B cell (primary cell): ENCODE measurements at regions not wholly inside any gene's neighbourhood (a gene's known extent, or its start where the extent isn't known, plus 50 kb on each side); places are given as distances from the start of the nearest gene placed in this dataset.
"Not testable (repeated sequence)": the region's sequence is repeated elsewhere in the genome, so short reads cannot be mapped to it uniquely, and the experiment has no call there.

ENCODE experiments used
- ATAC-seq: fragments of 200-7000 bp; cut with Tn5 transposase; one replicate; pipeline ENCODE4 v1.10.0; 2021; ENCODE audit warnings: low read depth, mild to moderate bottlenecking, moderate number of reproducible peaks, moderate library complexity
- CTCF ChIA-PET: fragments of 350-600 bp; sonication (Branson Sonifier 250); formaldehyde crosslinking; loops from one replicate; lab custom pipeline; 2021; ENCODE audit warnings: antibody characterized with exemption, inconsistent platforms; lab: Charles Lee
- POLR2A ChIA-PET: fragments of 350-600 bp; sonication (Branson Sonifier 250); formaldehyde crosslinking; loops from one replicate; lab custom pipeline; 2021; ENCODE audit warnings: antibody characterized with exemption; lab: Charles Lee
- DNase-seq: peaks from one replicate; pipeline ENCODE4 v3.0.0; 2013
- H2AFZ ChIP-seq: 2 replicates; pipeline ENCODE4 v1.6.1; 2012; ENCODE audit warnings: mild to moderate bottlenecking, low read depth, low read length; ENCODE audit not compliant: insufficient read depth, poor library complexity, severe bottlenecking
- H3K27ac ChIP-seq, 2 donors: 1 replicate in 1 of 2; 2 replicates in 1 of 2; pipeline ENCODE4 v1.5.1; 2012 to 2013; ENCODE audit warnings: low read length in 2 of 2, mild to moderate bottlenecking in 2 of 2, moderate library complexity in 1 of 2
- H3K27me3 ChIP-seq, 4 experiments: fragments of 200-600 bp in 1 of 4; sonication (generic) in 1 of 4; replicated peaks in 1 of 4; 1 replicate in 2 of 4; 2 replicates in 2 of 4; pipeline versions ENCODE4 v1.6.1 to v1.7.0; 2013 to 2016; ENCODE audit warnings: low read length in 3 of 4, mild to moderate bottlenecking in 2 of 4, mixed read lengths in 1 of 4, moderate library complexity in 1 of 4; ENCODE audit not compliant: insufficient read depth in 4 of 4, control insufficient read depth in 3 of 4; ENCODE audit errors: control extremely low read depth in 1 of 4
- H3K36me3 ChIP-seq, 2 experiments: replicated peaks in 1 of 2; 1 replicate in 1 of 2; 2 replicates in 1 of 2; pipeline versions ENCODE4 v1.6.1 to v1.7.1; 2013; ENCODE audit warnings: low read length in 1 of 2; ENCODE audit not compliant: insufficient read depth in 2 of 2, control insufficient read depth in 1 of 2; ENCODE audit errors: control extremely low read depth in 1 of 2, extremely low read depth in 1 of 2
- H3K4me1 ChIP-seq, 2 donors: fragments of 200-600 bp in 1 of 2; sonication (generic) in 1 of 2; 1 replicate in 1 of 2; 2 replicates in 1 of 2; pipeline versions ENCODE4 v1.5.1 to v1.6.1; 2013 to 2017; ENCODE audit warnings: low read length in 2 of 2; ENCODE audit not compliant: control insufficient read depth in 2 of 2, insufficient read depth in 2 of 2
- H3K4me2 ChIP-seq: replicated peaks from 2 replicates; pipeline ENCODE3; 2012; ENCODE audit warnings: mild to moderate bottlenecking, low read depth, low read length; ENCODE audit not compliant: poor library complexity, severe bottlenecking
- H3K4me3 ChIP-seq, 5 experiments: fragments of 200-600 bp in 1 of 5; sonication (generic) in 1 of 5; 1 replicate in 3 of 5; 2 replicates in 2 of 5; pipeline versions ENCODE4 v1.5.1 to v1.7.0; 2011 to 2016; ENCODE audit warnings: low read length in 4 of 5, mild to moderate bottlenecking in 4 of 5, low read depth in 2 of 5, control low read depth in 1 of 5, moderate library complexity in 1 of 5; ENCODE audit not compliant: insufficient read depth in 1 of 5; ENCODE audit errors: control extremely low read depth in 1 of 5, extremely low read depth in 1 of 5
- H3K79me2 ChIP-seq: fragments of 200-600 bp; sonication (generic); one replicate; pipeline ENCODE4 v1.6.0; 2016; ENCODE audit warnings: low read length; ENCODE audit not compliant: control insufficient read depth, insufficient read depth
- H3K9ac ChIP-seq: fragments of 200-600 bp; sonication (generic); 2 replicates; pipeline ENCODE4 v1.6.1; 2017; ENCODE audit warnings: mild to moderate bottlenecking, low read length, moderate library complexity
- H3K9me3 ChIP-seq, 3 donors: one replicate each; pipeline versions ENCODE4 v1.6.1 to v1.7.1; 2013; ENCODE audit warnings: low read length in 2 of 3; ENCODE audit not compliant: control insufficient read depth in 2 of 3, insufficient read depth in 1 of 3; ENCODE audit errors: control extremely low read depth in 1 of 3
- H4K20me1 ChIP-seq: 2 replicates; pipeline ENCODE4 v1.6.0; 2012; ENCODE audit warnings: mild to moderate bottlenecking, low read length; ENCODE audit not compliant: insufficient read depth, control insufficient read depth, poor library complexity, severe bottlenecking
- H3K27ac Mint-ChIP-seq: one replicate; pipeline ENCODE4 v1.8.0; 2021; ENCODE audit warnings: mixed read lengths
- H3K27me3 Mint-ChIP-seq: one replicate; pipeline ENCODE4 v1.8.0; 2021; ENCODE audit warnings: mixed read lengths
- H3K4me1 Mint-ChIP-seq: one replicate; pipeline ENCODE4 v1.8.0; 2021; ENCODE audit warnings: mixed read lengths
- H3K4me3 Mint-ChIP-seq: one replicate; pipeline ENCODE4 v1.8.0; 2021; ENCODE audit warnings: mixed read lengths
- H3K9me3 Mint-ChIP-seq: one replicate; pipeline ENCODE4 v1.8.0; 2022; ENCODE audit warnings: mixed read lengths; ENCODE audit not compliant: insufficient read depth
- CTCF ChIP-seq: fragments of 200-600 bp; IDR thresholded peaks from one replicate; pipeline ENCODE4 v1.8.0; 2022; ENCODE audit warnings: antibody characterized with exemption, mild to moderate bottlenecking
- EZH2 ChIP-seq: IDR thresholded peaks from 2 replicates; pipeline ENCODE4 v1.6.1; 2012; ENCODE audit warnings: borderline replicate concordance, low read depth, mild to moderate bottlenecking, moderate library complexity, low read length; ENCODE audit not compliant: insufficient read depth, poor library complexity, severe bottlenecking
- WGBS: methylation state at CpG from one replicate; pipeline ENCODE4 v1.1.5; 2013; ENCODE audit warnings: missing lambda C conversion rate; ENCODE audit not compliant: insufficient coverage; 5-methylcytosine and 5-hydroxymethylcytosine counted together
- intact Hi-C: fragments of 100-400 bp; cut with micrococcal nuclease; formaldehyde crosslinking; loops from one replicate; pipeline ENCODE4 v1.10.0; 2022

GRCh38 chrX:46117234-46117633 lies 428.0 kb downstream of the ZNF674 start:
- no peak overlapping the region for H3K27ac ChIP-seq
- H3K9ac ChIP-seq, result no peak overlapping the region
- ATAC-seq, result no peak
- H3K9me3 ChIP-seq, result no peaks in the 10 kb centered on the region
- ChIA-PET CTCF (no interaction called here), POLR2A (no interaction called here)
- no peak overlapping the region for H3K4me2 ChIP-seq
- WGBS, result no CpG with 5 or more reads among the region's 2 CpGs
- no peaks in the 10 kb centered on the region for H3K79me2 ChIP-seq
- H3K36me3 ChIP-seq, result no peaks in the 10 kb centered on the region
- H3K4me1 Mint-ChIP-seq, result no peaks in the 10 kb centered on the region
- H3K4me1 ChIP-seq, result no peaks in the 10 kb centered on the region
- H2AFZ ChIP-seq, result no peak overlapping the region
- H3K9me3 Mint-ChIP-seq, result no peaks in the 10 kb centered on the region
- DNase-seq, result no peak
- TF ChIP-seq EZH2 (no peak), CTCF (no peak)
- H4K20me1 ChIP-seq, result no peaks in the 10 kb centered on the region
- no peaks in the 10 kb centered on the region for H3K27me3 ChIP-seq
- H3K27me3 Mint-ChIP-seq, result no peaks in the 10 kb centered on the region
- H3K4me3 Mint-ChIP-seq, result no peak overlapping the region
- H3K27ac Mint-ChIP-seq, result no peak overlapping the region
- no peak overlapping the region for H3K4me3 ChIP-seq
- intact Hi-C loops, result no loop called here

- H3K4me3 ChIP-seq, H3K4me2 ChIP-seq, H3K27ac Mint-ChIP-seq, H3K9ac ChIP-seq, H3K9me3 Mint-ChIP-seq, H3K36me3 ChIP-seq, ATAC-seq, H3K4me1 Mint-ChIP-seq, H3K27me3 ChIP-seq, H4K20me1 ChIP-seq, CTCF ChIA-PET, H3K9me3 ChIP-seq, intact Hi-C loops, POLR2A ChIA-PET, H3K79me2 ChIP-seq, H3K27ac ChIP-seq, H3K4me3 Mint-ChIP-seq, H3K4me1 ChIP-seq, H2AFZ ChIP-seq, DNase-seq, H3K27me3 Mint-ChIP-seq: not testable (repeated sequence)
- 56% methylated on average over 2 of the region's 6 CpGs for WGBS
Measured at GRCh38 chrX:46087310-46087709, 457.9 kb downstream of the ZNF674 start.

GRCh38 chrX:46080121-46080520 lies 465.1 kb downstream of the ZNF674 start:
- CTCF ChIA-PET, POLR2A ChIA-PET: not testable (repeated sequence)

More at GRCh38 chrX:46080121-46080520, 465.1 kb downstream of the ZNF674 start:
- DNase-seq, H3K27ac ChIP-seq, H3K4me3 Mint-ChIP-seq, H4K20me1 ChIP-seq, H3K27ac Mint-ChIP-seq, H3K79me2 ChIP-seq, H3K4me3 ChIP-seq, H3K36me3 ChIP-seq, H3K4me2 ChIP-seq, H3K4me1 Mint-ChIP-seq, H3K9me3 Mint-ChIP-seq, H3K9ac ChIP-seq, H3K4me1 ChIP-seq, H3K27me3 ChIP-seq, H2AFZ ChIP-seq, intact Hi-C loops, H3K9me3 ChIP-seq, ATAC-seq, H3K27me3 Mint-ChIP-seq: not testable (repeated sequence)
- WGBS, result no CpG with 5 or more reads among the region's 5 CpGs
